Cardiac muscle cell (in vitro differentiated cells and primary cell): ENCODE measurements at regions not wholly inside any gene's neighbourhood (a gene's known extent, or its start where the extent isn't known, plus 50 kb on each side); places are given as distances from the start of the nearest gene placed in this dataset.

Source experiments
- DNase-seq, 2 donors: peaks; one replicate each; pipeline versions ENCODE4 v3.0.0 to v3.0.0-alpha.2; 2010 to 2017; ENCODE audit warnings: low read depth in 1 of 2, low spot score in 1 of 2
- H3K27ac ChIP-seq: fragments of 200-600 bp; sonication (generic); 2 replicates; pipeline ENCODE4 v1.5.1; 2016
- H3K27me3 ChIP-seq: fragments of 200-600 bp; sonication (generic); 2 replicates; pipeline ENCODE4 v1.6.0; 2016; ENCODE audit warnings: control low read depth
- H3K36me3 ChIP-seq: fragments of 200-600 bp; sonication (generic); 2 replicates; pipeline ENCODE4 v1.5.1; 2016; ENCODE audit warnings: control low read depth
- H3K4me1 ChIP-seq: fragments of 200-600 bp; sonication (generic); 2 replicates; pipeline ENCODE4 v1.8.1; 2017; ENCODE audit warnings: low read depth, mild to moderate bottlenecking, mixed run types
- H3K4me3 ChIP-seq: fragments of 200-600 bp; sonication (generic); 2 replicates; pipeline ENCODE4 v1.5.1; 2016; ENCODE audit warnings: mild to moderate bottlenecking
- H3K9me3 ChIP-seq: fragments of 200-600 bp; sonication (generic); 2 replicates; pipeline ENCODE4 v1.5.1; 2017; ENCODE audit warnings: low read depth, mild to moderate bottlenecking, control low read depth
- TF ChIP-seq, protein P1 (sequence below): IDR thresholded peaks from 2 replicates; pipeline ENCODE4 v1.5.1; 2012; ENCODE audit warnings: low read depth, mild to moderate bottlenecking, low read length

DNA sequence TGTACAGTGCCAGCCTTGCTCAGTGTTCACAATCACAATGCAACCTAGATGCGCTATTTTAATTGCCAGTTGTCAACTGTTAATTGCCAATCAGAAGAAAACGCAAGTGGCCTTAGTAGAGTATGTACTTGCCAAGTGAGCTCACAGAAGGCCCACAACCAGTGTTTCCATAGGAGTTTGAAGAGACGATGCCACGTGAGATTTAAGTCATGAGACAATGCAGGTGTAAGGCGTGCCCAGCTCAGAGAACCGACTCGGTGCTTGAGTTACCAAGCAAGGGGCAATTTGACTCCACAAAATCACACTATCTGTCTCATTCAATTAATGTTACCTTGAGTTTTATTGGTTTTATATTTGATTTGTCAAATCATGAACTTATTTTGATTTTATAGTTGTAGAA is 65.6 kb downstream of the TEX35 start:
- DNase-seq = no peak
- TF ChIP-seq, protein P1, sequence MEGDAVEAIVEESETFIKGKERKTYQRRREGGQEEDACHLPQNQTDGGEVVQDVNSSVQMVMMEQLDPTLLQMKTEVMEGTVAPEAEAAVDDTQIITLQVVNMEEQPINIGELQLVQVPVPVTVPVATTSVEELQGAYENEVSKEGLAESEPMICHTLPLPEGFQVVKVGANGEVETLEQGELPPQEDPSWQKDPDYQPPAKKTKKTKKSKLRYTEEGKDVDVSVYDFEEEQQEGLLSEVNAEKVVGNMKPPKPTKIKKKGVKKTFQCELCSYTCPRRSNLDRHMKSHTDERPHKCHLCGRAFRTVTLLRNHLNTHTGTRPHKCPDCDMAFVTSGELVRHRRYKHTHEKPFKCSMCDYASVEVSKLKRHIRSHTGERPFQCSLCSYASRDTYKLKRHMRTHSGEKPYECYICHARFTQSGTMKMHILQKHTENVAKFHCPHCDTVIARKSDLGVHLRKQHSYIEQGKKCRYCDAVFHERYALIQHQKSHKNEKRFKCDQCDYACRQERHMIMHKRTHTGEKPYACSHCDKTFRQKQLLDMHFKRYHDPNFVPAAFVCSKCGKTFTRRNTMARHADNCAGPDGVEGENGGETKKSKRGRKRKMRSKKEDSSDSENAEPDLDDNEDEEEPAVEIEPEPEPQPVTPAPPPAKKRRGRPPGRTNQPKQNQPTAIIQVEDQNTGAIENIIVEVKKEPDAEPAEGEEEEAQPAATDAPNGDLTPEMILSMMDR = no peak
- peaks cover 11% of the 10 kb centered on the region for H3K4me1 ChIP-seq

DNA sequence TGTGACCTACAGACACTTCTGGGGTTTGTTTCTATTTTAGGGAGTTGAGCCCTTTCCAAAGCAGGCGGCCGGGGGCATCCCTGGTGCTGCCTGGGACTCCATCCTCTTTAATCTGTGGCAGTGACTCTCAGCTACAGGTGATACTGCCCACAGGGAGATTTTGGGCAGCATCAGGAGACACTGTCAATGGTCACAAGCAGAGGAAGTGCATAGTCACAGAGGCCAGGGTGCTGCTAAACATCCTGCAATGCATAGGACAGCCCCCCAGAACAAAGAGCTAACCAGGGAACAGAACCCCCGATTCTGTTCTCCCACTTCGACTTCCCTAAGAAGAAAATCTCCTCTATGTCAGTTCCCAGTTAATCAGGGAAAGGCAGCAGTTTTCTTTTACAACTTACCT is 66.2 kb downstream of the TEX35 start:
- Histone ChIP-seq H3K4me3 (no peak overlapping the region), H3K36me3 (no peaks in the 10 kb centered on the region), H3K27me3 (no peaks in the 10 kb centered on the region), H3K4me1 (peaks cover 11% of the 10 kb centered on the region), H3K9me3 (no peaks in the 10 kb centered on the region), H3K27ac (no peak overlapping the region)
- no peak for DNase-seq
- TF ChIP-seq, protein P1 = no peak

More for the DNA sequence above, 65.6 kb downstream of the TEX35 start:
- Histone ChIP-seq H3K36me3 (no peaks in the 10 kb centered on the region), H3K27me3 (no peaks in the 10 kb centered on the region), H3K27ac (no peak overlapping the region), H3K9me3 (no peaks in the 10 kb centered on the region), H3K4me3 (no peak overlapping the region)

DNA sequence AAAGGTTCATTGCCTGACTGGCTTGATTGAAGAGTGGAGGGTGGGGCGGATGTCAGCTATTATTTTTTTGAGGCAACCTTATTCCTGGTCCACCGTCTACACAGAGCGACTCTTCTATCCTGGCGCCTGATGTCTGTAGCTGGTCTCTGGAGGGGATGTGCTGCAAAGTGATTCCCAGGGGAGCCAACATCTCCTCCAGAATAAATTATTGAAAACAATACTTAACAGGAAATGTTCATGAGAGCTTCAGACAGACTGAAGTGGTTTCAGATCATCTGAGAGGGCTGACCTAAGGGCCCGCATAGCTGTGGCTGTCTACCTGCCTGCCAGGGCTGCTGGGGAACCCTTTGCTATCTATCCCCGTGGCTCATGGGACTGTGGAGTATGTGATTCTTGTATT is 66.7 kb downstream of the TEX35 start:
- DNase-seq = no peak
- Histone ChIP-seq H3K9me3 (no peaks in the 10 kb centered on the region), H3K4me1 (peaks cover 11% of the 10 kb centered on the region), H3K27ac (no peak overlapping the region), H3K27me3 (no peaks in the 10 kb centered on the region), H3K4me3 (no peak overlapping the region), H3K36me3 (no peaks in the 10 kb centered on the region)
- TF ChIP-seq, protein P1 = no peak

DNA sequence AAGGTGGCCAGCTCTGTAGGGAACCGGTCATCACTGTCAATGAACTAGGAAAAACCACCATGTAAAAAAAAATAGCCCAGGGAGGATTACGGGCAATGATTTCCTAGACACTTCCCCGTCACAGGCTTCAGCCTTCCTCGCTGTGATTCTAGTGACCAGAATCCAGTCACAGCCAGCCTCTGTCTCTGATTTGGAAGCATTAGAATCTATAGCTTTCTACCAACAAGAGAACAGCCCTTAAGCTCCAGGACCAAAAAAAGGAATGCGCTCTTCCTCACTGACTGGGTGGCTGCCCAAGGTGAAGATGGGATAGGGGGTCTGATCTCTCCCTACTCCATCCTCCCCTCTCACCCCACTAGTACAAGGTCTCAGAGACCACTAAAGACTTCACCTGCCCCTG is 67.2 kb downstream of the TEX35 start:
- Histone ChIP-seq H3K27ac (no peak overlapping the region), H3K9me3 (no peaks in the 10 kb centered on the region), H3K4me3 (no peak overlapping the region), H3K4me1 (peaks cover 11% of the 10 kb centered on the region), H3K36me3 (no peaks in the 10 kb centered on the region), H3K27me3 (no peaks in the 10 kb centered on the region)
- DNase-seq = no peak
- TF ChIP-seq, protein P1 = no peak

DNA sequence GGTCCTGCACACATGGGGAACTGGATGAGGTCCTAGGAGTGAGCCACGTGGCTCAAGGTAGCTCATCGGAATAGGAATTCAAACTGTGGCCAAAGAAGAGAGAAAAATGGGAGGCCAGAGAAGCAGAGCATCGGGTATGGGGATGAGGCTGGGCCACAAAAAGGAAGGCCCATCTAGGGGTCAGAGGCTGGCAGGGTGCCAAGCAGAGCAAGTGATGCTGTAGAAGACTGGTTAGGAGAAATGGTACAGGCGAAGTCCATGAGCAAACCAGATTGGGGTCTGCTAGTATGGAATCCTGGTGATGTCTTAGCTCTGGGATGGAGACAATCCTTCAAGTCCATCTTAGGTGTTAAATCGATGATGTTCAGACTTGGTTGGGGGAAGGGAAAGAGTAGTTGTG is 68.0 kb downstream of the TEX35 start:
- Histone ChIP-seq H3K36me3 (no peaks in the 10 kb centered on the region), H3K27me3 (no peaks in the 10 kb centered on the region), H3K4me3 (no peak overlapping the region), H3K4me1 (peaks cover 5% of the 10 kb centered on the region), H3K9me3 (no peaks in the 10 kb centered on the region), H3K27ac (no peak overlapping the region)
- TF ChIP-seq, protein P1 = no peak
- no peak for DNase-seq
